DOHH2 (cell line): ENCODE measurements at regions not wholly inside any gene's neighbourhood (a gene's known extent, or its start where the extent isn't known, plus 50 kb on each side); places are given as distances from the start of the nearest gene placed in this dataset.

Experiments used
- EZH2phosphoT487 ChIP-seq: fragments of 200-600 bp; sonication (generic); IDR thresholded peaks from 2 replicates; pipeline ENCODE4 v1.6.1; 2017; ENCODE audit warnings: borderline replicate concordance, mild to moderate bottlenecking, antibody characterized with exemption, low read length, moderate library complexity, mixed read lengths
- TF ChIP-seq, protein P1 (sequence below): fragments of 200-600 bp; sonication (generic); IDR thresholded peaks from one replicate; pipeline ENCODE4 v1.5.1; 2014; ENCODE audit warnings: antibody characterized with exemption, mild to moderate bottlenecking, low read depth, low read length; ENCODE audit not compliant: poor library complexity, severe bottlenecking

DNA sequence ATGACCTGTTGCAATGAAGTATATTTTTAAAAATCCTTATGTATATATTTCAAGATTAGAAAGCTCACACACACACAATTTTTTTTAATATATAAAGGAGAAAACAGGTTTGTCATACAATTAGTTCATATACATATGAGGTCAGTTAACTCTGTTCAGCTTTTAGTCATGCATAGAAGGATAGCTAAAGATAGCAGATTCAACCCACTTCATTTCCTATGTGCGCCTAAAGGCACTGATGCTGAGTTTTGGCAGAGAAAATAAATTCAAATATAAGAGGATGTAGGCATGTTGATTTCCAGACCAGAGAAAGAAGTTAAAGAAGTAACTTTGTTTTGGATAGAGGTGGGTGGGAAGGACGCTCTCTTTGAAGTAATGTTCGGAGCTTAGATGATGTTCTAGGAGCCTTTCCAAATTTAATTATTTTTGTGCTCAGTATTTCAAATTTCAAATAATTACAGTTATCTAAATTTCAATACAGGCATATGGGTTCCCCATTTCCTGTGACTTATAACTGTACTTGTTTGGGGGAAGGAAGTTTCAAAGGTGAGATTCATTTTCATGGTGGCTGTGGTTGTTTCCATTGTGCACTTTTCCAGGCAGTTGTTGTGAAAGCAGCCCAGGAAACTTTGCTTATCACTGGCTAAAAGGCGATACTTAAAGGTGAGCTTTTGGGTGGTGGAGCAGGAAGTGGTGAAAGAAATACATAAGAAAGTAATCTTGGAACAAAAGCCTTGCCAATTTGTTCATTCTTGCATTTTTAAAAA lies 523.4 kb upstream of the FANCL start:
- TF ChIP-seq, protein P1, sequence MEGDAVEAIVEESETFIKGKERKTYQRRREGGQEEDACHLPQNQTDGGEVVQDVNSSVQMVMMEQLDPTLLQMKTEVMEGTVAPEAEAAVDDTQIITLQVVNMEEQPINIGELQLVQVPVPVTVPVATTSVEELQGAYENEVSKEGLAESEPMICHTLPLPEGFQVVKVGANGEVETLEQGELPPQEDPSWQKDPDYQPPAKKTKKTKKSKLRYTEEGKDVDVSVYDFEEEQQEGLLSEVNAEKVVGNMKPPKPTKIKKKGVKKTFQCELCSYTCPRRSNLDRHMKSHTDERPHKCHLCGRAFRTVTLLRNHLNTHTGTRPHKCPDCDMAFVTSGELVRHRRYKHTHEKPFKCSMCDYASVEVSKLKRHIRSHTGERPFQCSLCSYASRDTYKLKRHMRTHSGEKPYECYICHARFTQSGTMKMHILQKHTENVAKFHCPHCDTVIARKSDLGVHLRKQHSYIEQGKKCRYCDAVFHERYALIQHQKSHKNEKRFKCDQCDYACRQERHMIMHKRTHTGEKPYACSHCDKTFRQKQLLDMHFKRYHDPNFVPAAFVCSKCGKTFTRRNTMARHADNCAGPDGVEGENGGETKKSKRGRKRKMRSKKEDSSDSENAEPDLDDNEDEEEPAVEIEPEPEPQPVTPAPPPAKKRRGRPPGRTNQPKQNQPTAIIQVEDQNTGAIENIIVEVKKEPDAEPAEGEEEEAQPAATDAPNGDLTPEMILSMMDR: no peak
- no peak for TF ChIP-seq EZH2phosphoT487
